NCI-H2171 (cell line): ENCODE measurements at regions not wholly inside any gene's neighbourhood (a gene's known extent, or its start where the extent isn't known, plus 50 kb on each side); places are given as distances from the start of the nearest gene placed in this dataset.
A peak's percentile ranks its signal among the peaks of the same experiment; 100 is the strongest.

Experiments
- DNase-seq: peaks from one replicate; lab custom pipeline; 2025; lab: John Stamatoyannopoulos, UW

- DNase-seq, result no peak
Observed at GRCh38 chr3:57009802-57010201, 50.7 kb upstream of the SPATA12 start.

GRCh38 chr3:57009367-57009766 is 51.1 kb upstream of the SPATA12 start:
- DNase-seq, result no peak

- DNase-seq, result no peak
Observed at GRCh38 chr3:57007521-57008460, 52.7 kb upstream of the SPATA12 start.

GRCh38 chr3:57006949-57007419 is 53.5 kb upstream of the SPATA12 start:
- no peak for DNase-seq

GRCh38 chr3:57006179-57006657 is 54.2 kb upstream of the SPATA12 start:
- peak; percentile 81 for DNase-seq

- DNase-seq, result no peak
Observed at GRCh38 chr3:57004229-57004628, 56.2 kb upstream of the SPATA12 start.

- DNase-seq, result no peak
Observed at GRCh38 chr3:57003676-57004075, 56.8 kb upstream of the SPATA12 start.

GRCh38 chr3:57001356-57001755 is 59.1 kb upstream of the SPATA12 start:
- no peak for DNase-seq

- no peak for DNase-seq
Observed at GRCh38 chr3:57000012-57000411, 60.5 kb upstream of the SPATA12 start.

- DNase-seq, result no peak
Observed at GRCh38 chr3:56999547-56999946, 60.9 kb upstream of the SPATA12 start.

GRCh38 chr3:56998076-56998529 is 62.4 kb upstream of the SPATA12 start:
- DNase-seq, result no peak

- no peak for DNase-seq
Observed at GRCh38 chr3:56997675-56998074, 62.8 kb upstream of the SPATA12 start.

GRCh38 chr3:56997041-56997440 is 63.4 kb upstream of the SPATA12 start:
- DNase-seq, result no peak

GRCh38 chr3:56994391-56994790 is 66.1 kb upstream of the SPATA12 start:
- no peak for DNase-seq

GRCh38 chr3:56990641-56991015 is 69.8 kb upstream of the SPATA12 start:
- no peak for DNase-seq

GRCh38 chr3:56989977-56990640 is 70.4 kb upstream of the SPATA12 start:
- no peak for DNase-seq

- DNase-seq, result no peak
Observed at GRCh38 chr3:56989169-56989976, 71.1 kb upstream of the SPATA12 start.

- peak; percentile 64 for DNase-seq
Observed at GRCh38 chr3:56988458-56989168, 71.9 kb upstream of the SPATA12 start.

- DNase-seq, result no peak
Observed at GRCh38 chr3:56987238-56987895, 73.1 kb upstream of the SPATA12 start.

GRCh38 chr3:56986347-56986746 is 74.1 kb upstream of the SPATA12 start:
- DNase-seq, result no peak

- DNase-seq, result no peak
Observed at GRCh38 chr3:56985878-56986277, 74.6 kb upstream of the SPATA12 start.
